Astrocyte (in vitro differentiated cells and primary cell): ENCODE measurements at regions not wholly inside any gene's neighbourhood (a gene's known extent, or its start where the extent isn't known, plus 50 kb on each side); places are given as distances from the start of the nearest gene placed in this dataset.

Experiments
- DNase-seq: peaks from one replicate; pipeline ENCODE4 v3.0.0-alpha.2; 2010; ENCODE audit warnings: low read depth
- FAIRE-seq: peaks from 2 replicates; lab custom pipeline; 2011; peaks lifted over from hg19 to GRCh38; lab: Jason Lieb, UNC
- H2AFZ ChIP-seq: 2 replicates; pipeline ENCODE4 v1.6.0; 2012; ENCODE audit warnings: low read depth, low read length, inconsistent platforms
- H3K27ac ChIP-seq: 2 replicates; pipeline ENCODE4 v1.5.1; 2011; ENCODE audit warnings: low read depth, low read length, inconsistent platforms
- H3K27me3 ChIP-seq: 2 replicates; pipeline ENCODE4 v1.6.0; 2011; ENCODE audit warnings: low read length, inconsistent platforms; ENCODE audit not compliant: insufficient read depth
- H3K36me3 ChIP-seq: 2 replicates; pipeline ENCODE4 v1.5.1; 2011; ENCODE audit warnings: low read length, inconsistent platforms; ENCODE audit not compliant: insufficient read depth
- H3K4me1 ChIP-seq: 2 replicates; pipeline ENCODE4 v1.5.1; 2011; ENCODE audit warnings: low read length, inconsistent platforms; ENCODE audit not compliant: insufficient read depth
- H3K4me2 ChIP-seq: 2 replicates; pipeline ENCODE4 v1.6.0; 2012; ENCODE audit warnings: low read length, inconsistent platforms
- H3K4me3 ChIP-seq: 2 replicates; pipeline ENCODE4 v1.5.1; 2011; ENCODE audit warnings: low read depth, mild to moderate bottlenecking, low read length, inconsistent platforms; ENCODE audit not compliant: insufficient read depth
- H3K79me2 ChIP-seq: 2 replicates; pipeline ENCODE4 v1.6.0; 2012; ENCODE audit warnings: mild to moderate bottlenecking, low read length, inconsistent platforms; ENCODE audit not compliant: insufficient read depth
- H3K9ac ChIP-seq: 2 replicates; pipeline ENCODE4 v1.6.0; 2012; ENCODE audit warnings: mild to moderate bottlenecking, low read length, inconsistent platforms
- H3K9me3 ChIP-seq: 2 replicates; pipeline ENCODE4 v1.5.1; 2012; ENCODE audit warnings: low read depth, mild to moderate bottlenecking, low read length, inconsistent platforms; ENCODE audit not compliant: insufficient read depth
- H4K20me1 ChIP-seq: 2 replicates; pipeline ENCODE4 v1.6.0; 2012; ENCODE audit warnings: low read length, inconsistent platforms; ENCODE audit not compliant: insufficient read depth
- H3K27ac Mint-ChIP-seq: one replicate; pipeline ENCODE4 v1.8.0; 2021; ENCODE audit warnings: mild to moderate bottlenecking, mixed read lengths; ENCODE audit not compliant: unreplicated experiment
- H3K27me3 Mint-ChIP-seq: one replicate; pipeline ENCODE4 v1.8.0; 2021; ENCODE audit warnings: low read depth, mixed read lengths; ENCODE audit not compliant: unreplicated experiment
- H3K36me3 Mint-ChIP-seq: one replicate; pipeline ENCODE4 v1.8.0; 2021; ENCODE audit warnings: low read depth, mixed read lengths; ENCODE audit not compliant: unreplicated experiment
- H3K4me1 Mint-ChIP-seq: one replicate; pipeline ENCODE4 v1.8.0; 2021; ENCODE audit warnings: low read depth, mixed read lengths; ENCODE audit not compliant: unreplicated experiment
- H3K4me3 Mint-ChIP-seq: one replicate; pipeline ENCODE4 v1.8.0; 2021; ENCODE audit warnings: mild to moderate bottlenecking, moderate library complexity, mixed read lengths; ENCODE audit not compliant: unreplicated experiment
- H3K9me3 Mint-ChIP-seq: one replicate; pipeline ENCODE4 v1.8.0; 2021; ENCODE audit warnings: mild to moderate bottlenecking, mixed read lengths; ENCODE audit not compliant: unreplicated experiment
- CTCF ChIP-seq: IDR thresholded peaks from 2 replicates; pipeline ENCODE4 v1.5.1; 2011; ENCODE audit warnings: low read depth, mild to moderate bottlenecking, inconsistent platforms, low read length, moderate library complexity; ENCODE audit not compliant: insufficient read depth
- EZH2 ChIP-seq: IDR thresholded peaks from 2 replicates; pipeline ENCODE4 v1.6.1; 2012; ENCODE audit warnings: mild to moderate bottlenecking, low read length, inconsistent platforms; ENCODE audit not compliant: insufficient read depth

GRCh38 chr10:131519723-131520605, 208.4 kb upstream of the TCERG1L start:
- Histone ChIP-seq H3K4me2 (no peak overlapping the region), H4K20me1 (no peaks in the 10 kb centered on the region), H3K9me3 (peaks cover 12% of the 10 kb centered on the region), H3K36me3 (no peaks in the 10 kb centered on the region), H3K27ac (no peak overlapping the region), H3K4me3 (no peak overlapping the region), H3K9ac (no peak overlapping the region), H3K79me2 (no peaks in the 10 kb centered on the region), H3K4me1 (no peaks in the 10 kb centered on the region), H3K27me3 (no peaks in the 10 kb centered on the region), H2AFZ (no peak overlapping the region)
- no peak for TF ChIP-seq EZH2
- H3K27ac Mint-ChIP-seq = no peak overlapping the region
- no peak for DNase-seq
- H3K27me3 Mint-ChIP-seq = peaks cover 34% of the 10 kb centered on the region
- no peak for FAIRE-seq
- peaks cover 12% of the 10 kb centered on the region for H3K9me3 Mint-ChIP-seq
- no peaks in the 10 kb centered on the region for H3K36me3 Mint-ChIP-seq
- no peaks in the 10 kb centered on the region for H3K4me1 Mint-ChIP-seq
- no peak overlapping the region for H3K4me3 Mint-ChIP-seq

- H2AFZ ChIP-seq = no peak overlapping the region
- no peak overlapping the region for H3K27ac Mint-ChIP-seq
- H3K27ac ChIP-seq = no peak overlapping the region
- H3K4me1 ChIP-seq = no peaks in the 10 kb centered on the region
- DNase-seq = no peak
- TF ChIP-seq EZH2 = no peak
- no peak for TF ChIP-seq CTCF
- H3K36me3 Mint-ChIP-seq = no peaks in the 10 kb centered on the region
- peaks cover 9% of the 10 kb centered on the region for H3K9me3 Mint-ChIP-seq
- no peaks in the 10 kb centered on the region for H3K36me3 ChIP-seq
- H3K4me1 Mint-ChIP-seq = no peaks in the 10 kb centered on the region
- no peaks in the 10 kb centered on the region for H3K9me3 ChIP-seq
- no peak overlapping the region for H3K9ac ChIP-seq
- H3K27me3 ChIP-seq = no peaks in the 10 kb centered on the region
- no peak overlapping the region for H3K4me3 Mint-ChIP-seq
- no peak for FAIRE-seq
- peaks cover 19% of the 10 kb centered on the region for H3K27me3 Mint-ChIP-seq
- no peak overlapping the region for H3K4me3 ChIP-seq
- no peaks in the 10 kb centered on the region for H4K20me1 ChIP-seq
- no peaks in the 10 kb centered on the region for H3K79me2 ChIP-seq
- no peak overlapping the region for H3K4me2 ChIP-seq
Observed at GRCh38 chr10:131531265-131532190, 220.0 kb upstream of the TCERG1L start.

GRCh38 chr10:131532291-131532690, 220.8 kb upstream of the TCERG1L start:
- Histone ChIP-seq H3K27me3 (no peaks in the 10 kb centered on the region), H3K4me1 (no peaks in the 10 kb centered on the region), H3K27ac (no peak overlapping the region), H3K4me2 (no peak overlapping the region), H3K4me3 (no peak overlapping the region), H3K9me3 (no peaks in the 10 kb centered on the region), H4K20me1 (no peaks in the 10 kb centered on the region), H3K9ac (no peak overlapping the region), H3K79me2 (no peaks in the 10 kb centered on the region), H2AFZ (no peak overlapping the region), H3K36me3 (no peaks in the 10 kb centered on the region)
- no peak overlapping the region for H3K4me3 Mint-ChIP-seq
- FAIRE-seq = no peak
- H3K36me3 Mint-ChIP-seq = no peaks in the 10 kb centered on the region
- H3K9me3 Mint-ChIP-seq = peaks cover 12% of the 10 kb centered on the region
- peaks cover 19% of the 10 kb centered on the region for H3K27me3 Mint-ChIP-seq
- DNase-seq = no peak
- H3K4me1 Mint-ChIP-seq = no peaks in the 10 kb centered on the region
- no peak for TF ChIP-seq EZH2
- no peak overlapping the region for H3K27ac Mint-ChIP-seq
